ENCODE measurements at regions not wholly inside any gene's neighbourhood (a gene's known extent, or its start where the extent isn't known, plus 50 kb on each side); places are given as distances from the start of the nearest gene placed in this dataset.
A peak's percentile ranks its signal among the peaks of the same experiment; 100 is the strongest.

- peak; percentile 83 for DNase-seq (ENCODE audit: low spot score)
Measured at GRCh38 chr4:174120446-174121295, 162.8 kb downstream of the FBXO8 start.

GRCh38 chr4:174119830-174120229 lies 163.6 kb downstream of the FBXO8 start:
- peak; percentile 26 for DNase-seq (ENCODE audit: low spot score)

- peak; percentile 70 for DNase-seq (ENCODE audit: low spot score)
Measured at GRCh38 chr4:174119051-174119450, 164.4 kb downstream of the FBXO8 start.

- DNase-seq (ENCODE audit: low spot score), result no peak
Measured at GRCh38 chr4:174118171-174118570, 165.3 kb downstream of the FBXO8 start.

GRCh38 chr4:174117445-174117844 lies 166.0 kb downstream of the FBXO8 start:
- no peak for DNase-seq (ENCODE audit: low spot score)

GRCh38 chr4:174116021-174116420 lies 167.4 kb downstream of the FBXO8 start:
- DNase-seq (ENCODE audit: low spot score), result no peak

- DNase-seq (ENCODE audit: low spot score), result no peak
Measured at GRCh38 chr4:174111422-174111821, 172.0 kb downstream of the FBXO8 start.

GRCh38 chr4:174110180-174110579 lies 173.3 kb downstream of the FBXO8 start:
- DNase-seq (ENCODE audit: low spot score), result no peak

GRCh38 chr4:174107746-174108354 lies 175.6 kb downstream of the FBXO8 start:
- DNase-seq (ENCODE audit: low spot score), result no peak

GRCh38 chr4:174105202-174105601 lies 178.3 kb downstream of the FBXO8 start:
- no peak for DNase-seq (ENCODE audit: low spot score)

GRCh38 chr4:174100910-174101309 lies 182.6 kb downstream of the FBXO8 start:
- DNase-seq (ENCODE audit: low spot score), result no peak

- no peak for DNase-seq (ENCODE audit: low spot score)
Measured at GRCh38 chr4:174099712-174100111, 183.8 kb downstream of the FBXO8 start.

- no peak for DNase-seq (ENCODE audit: low spot score)
Measured at GRCh38 chr4:174096999-174097398, 186.5 kb downstream of the FBXO8 start.

- DNase-seq (ENCODE audit: low spot score), result no peak
Measured at GRCh38 chr4:174096456-174096855, 187.0 kb downstream of the FBXO8 start.

- DNase-seq (ENCODE audit: low spot score), result no peak
Measured at GRCh38 chr4:174091130-174091529, 192.3 kb downstream of the FBXO8 start.

- DNase-seq (ENCODE audit: low spot score), result no peak
Measured at GRCh38 chr4:174089711-174090110, 193.8 kb downstream of the FBXO8 start.

GRCh38 chr4:174088795-174089194 lies 194.7 kb downstream of the FBXO8 start:
- no peak for DNase-seq (ENCODE audit: low spot score)

- no peak for DNase-seq (ENCODE audit: low spot score)
Measured at GRCh38 chr4:174086829-174087799, 196.4 kb downstream of the FBXO8 start.

GRCh38 chr4:174084981-174085380 lies 198.5 kb downstream of the FBXO8 start:
- DNase-seq (ENCODE audit: low spot score), result no peak

- DNase-seq (ENCODE audit: low spot score), result no peak
Measured at GRCh38 chr4:174084542-174084941, 198.9 kb downstream of the FBXO8 start.

- DNase-seq (ENCODE audit: low spot score), result no peak
Measured at GRCh38 chr4:174080361-174080760, 203.1 kb downstream of the FBXO8 start.

- no peak for DNase-seq (ENCODE audit: low spot score)
Measured at GRCh38 chr4:174071595-174071994, 211.9 kb downstream of the FBXO8 start.

Measured in RKO (cell line).